Uterus (tissue), 2 donors: ENCODE measurements at regions not wholly inside any gene's neighbourhood (a gene's known extent, or its start where the extent isn't known, plus 50 kb on each side); places are given as distances from the start of the nearest gene placed in this dataset.

Experiments
- CTCF ChIP-seq, 4 experiments: fragments of 200-600 bp in 2 of 4; fragments of 450-650 bp in 2 of 4; sonication (generic) in 2 of 4; IDR thresholded peaks; one replicate each; pipeline ENCODE4 v1.5.1; 2016 to 2019; ENCODE audit warnings: antibody characterized with exemption in 4 of 4, mild to moderate bottlenecking in 2 of 4, moderate library complexity in 1 of 4
- POLR2A ChIP-seq, 2 donors: fragments of 450-650 bp; IDR thresholded peaks; one replicate each; pipeline ENCODE4 v1.6.1; 2016; ENCODE audit warnings: antibody characterized with exemption in 2 of 2, mild to moderate bottlenecking in 1 of 2, moderate library complexity in 1 of 2

DNA sequence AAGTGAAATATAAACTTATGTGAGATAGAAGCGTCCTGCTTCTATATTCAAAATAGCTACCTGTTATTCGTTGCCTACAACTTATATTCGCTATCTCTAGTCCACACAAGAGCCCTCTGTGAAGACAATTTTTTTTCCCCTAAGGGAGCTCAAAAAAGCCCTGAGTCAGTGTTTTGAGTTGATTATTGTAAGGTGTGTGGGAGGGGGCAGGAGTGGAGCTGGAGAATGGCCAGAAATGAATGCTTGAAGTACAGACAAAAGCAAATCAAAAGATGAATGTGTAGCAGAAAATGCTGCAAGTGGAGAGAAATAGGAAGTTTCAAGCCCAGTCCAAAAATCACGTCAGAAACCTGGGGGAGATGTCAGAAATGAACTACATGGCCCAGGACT is 655.0 kb upstream of the LCORL start:
- TF ChIP-seq CTCF (IDR thresholded peaks at IDR 0.05) (no peak), POLR2A (IDR thresholded peaks at IDR 0.05) (no peak)
